Keratinocyte (primary cell): ENCODE measurements at regions not wholly inside any gene's neighbourhood (a gene's known extent, or its start where the extent isn't known, plus 50 kb on each side); places are given as distances from the start of the nearest gene placed in this dataset.

ENCODE experiments used
- CTCF ChIP-seq, 3 experiments: IDR thresholded peaks in 1 of 3; conservative IDR thresholded peaks in 1 of 3; optimal IDR thresholded peaks in 1 of 3; 2 replicates in 2 of 3; 3 replicates in 1 of 3; pipeline versions ENCODE3 to v1.5.1; 2011; ENCODE audit warnings: low read length in 3 of 3, mild to moderate bottlenecking in 3 of 3, moderate library complexity in 2 of 3, control low read depth in 1 of 3, inconsistent platforms in 1 of 3; ENCODE audit not compliant: insufficient read depth in 2 of 3; ENCODE audit errors: extremely low read depth in 1 of 3
- EZH2 ChIP-seq: IDR thresholded peaks from one replicate; pipeline ENCODE4 v1.6.1; 2012; ENCODE audit warnings: inconsistent platforms, mild to moderate bottlenecking, low read length, moderate library complexity

- TF ChIP-seq CTCF (optimal IDR thresholded peaks at IDR 0.05 in 1 of 3, IDR thresholded peaks at IDR 0.05 in 1 of 3, conservative IDR thresholded peaks at IDR 0.05 in 1 of 3; ENCODE audit: extremely low read depth in 1 of 3, insufficient read depth in 2 of 3, low read length in 3 of 3) (no peak), EZH2 (no peak)
Measured at GRCh38 chr3:6468589-6468988, 392.3 kb upstream of the GRM7 start.
